ENCODE measurements at regions not wholly inside any gene's neighbourhood (a gene's known extent, or its start where the extent isn't known, plus 50 kb on each side); places are given as distances from the start of the nearest gene placed in this dataset.
"Not testable (repeated sequence)": the region's sequence is repeated elsewhere in the genome, so short reads cannot be mapped to it uniquely, and the experiment has no call there.

- TF ChIP-seq CTCF (conservative IDR thresholded peaks at IDR 0.05; ENCODE audit: low read depth, low read length): no peak
- H3K4me3 ChIP-seq (ENCODE audit: low read depth, low read length): no peak overlapping the region
- no peak for DNase-seq (ENCODE audit: low read depth)
Measured at GRCh38 chr7:108659261-108659660, 89.6 kb downstream of the DNAJB9 start.

DNA sequence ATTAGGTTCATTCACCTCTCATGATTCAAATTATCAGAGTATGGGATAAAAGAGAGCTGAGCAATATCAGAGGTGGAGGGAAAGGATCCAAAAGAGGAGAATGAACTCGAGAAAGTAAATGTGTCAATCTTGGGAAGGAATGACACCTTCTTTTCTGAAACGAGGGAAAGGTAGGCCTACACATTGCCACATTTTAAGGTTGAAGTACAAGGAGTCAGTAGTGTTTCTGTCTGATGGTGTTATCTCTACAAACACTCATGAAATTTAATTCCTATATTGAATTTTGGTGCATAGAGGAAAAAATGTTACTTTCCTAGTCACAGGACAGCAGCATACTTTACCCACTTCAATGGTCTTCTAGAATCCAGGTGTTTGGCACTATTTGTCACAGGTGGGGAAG, 90.2 kb downstream of the DNAJB9 start:
- no peak overlapping the region for H3K4me3 ChIP-seq (ENCODE audit: low read depth, low read length)
- TF ChIP-seq CTCF (conservative IDR thresholded peaks at IDR 0.05; ENCODE audit: low read depth, low read length): no peak
- no peak for DNase-seq (ENCODE audit: low read depth)

DNA sequence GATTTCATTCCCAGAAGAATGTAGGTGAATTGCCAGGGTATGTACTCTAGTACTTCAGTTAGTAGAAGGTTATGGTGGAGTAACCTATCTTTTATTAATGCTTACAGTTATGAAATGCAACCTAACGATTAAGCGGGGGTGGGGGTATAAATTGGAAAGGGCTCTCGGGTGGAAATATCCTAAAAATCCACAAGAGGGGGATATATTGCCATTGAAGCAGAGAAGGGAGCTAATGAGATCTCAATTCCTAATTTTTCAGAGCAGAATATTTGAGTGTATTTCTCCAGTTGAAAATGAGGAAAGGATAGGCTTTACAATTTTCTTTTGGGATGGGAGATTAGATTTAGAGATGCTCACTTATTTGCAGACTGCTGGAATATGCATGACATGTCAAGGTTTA, 90.8 kb downstream of the DNAJB9 start:
- TF ChIP-seq CTCF (conservative IDR thresholded peaks at IDR 0.05; ENCODE audit: low read depth, low read length): peak; percentile 48
- no peak for DNase-seq (ENCODE audit: low read depth)
- H3K4me3 ChIP-seq (ENCODE audit: low read depth, low read length): no peak overlapping the region

DNA sequence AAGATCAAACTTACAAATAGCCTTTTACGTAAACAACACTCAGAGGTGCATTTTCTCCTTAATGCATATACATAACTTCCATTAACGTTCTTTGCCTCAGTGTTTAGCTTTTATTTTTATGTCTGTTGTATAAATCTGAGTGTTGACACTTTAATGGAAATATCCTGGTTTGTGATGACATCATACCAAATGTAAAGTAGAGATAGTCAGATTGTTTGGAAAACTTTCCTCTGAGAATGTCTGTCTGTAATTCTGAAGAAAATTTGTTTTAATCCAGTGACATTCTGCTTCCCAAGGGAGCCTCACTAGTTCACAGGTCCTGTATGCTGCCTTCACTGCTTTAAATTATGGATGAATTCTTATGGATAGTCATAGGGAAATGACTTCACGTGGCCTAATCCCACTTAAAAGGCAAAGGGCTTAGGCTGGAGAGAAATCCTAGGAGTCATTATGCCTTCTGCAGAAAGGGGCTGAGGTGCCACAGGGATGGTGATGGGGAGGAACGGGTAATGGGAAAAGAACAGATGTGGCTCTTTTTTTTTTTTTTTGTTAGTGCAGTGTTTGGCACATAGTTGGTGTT, 93.2 kb downstream of the DNAJB9 start:
- no peak for TF ChIP-seq CTCF (conservative IDR thresholded peaks at IDR 0.05; ENCODE audit: low read depth, low read length)
- no peak for DNase-seq (ENCODE audit: low read depth)
- no peak overlapping the region for H3K4me3 ChIP-seq (ENCODE audit: low read depth, low read length)

DNA sequence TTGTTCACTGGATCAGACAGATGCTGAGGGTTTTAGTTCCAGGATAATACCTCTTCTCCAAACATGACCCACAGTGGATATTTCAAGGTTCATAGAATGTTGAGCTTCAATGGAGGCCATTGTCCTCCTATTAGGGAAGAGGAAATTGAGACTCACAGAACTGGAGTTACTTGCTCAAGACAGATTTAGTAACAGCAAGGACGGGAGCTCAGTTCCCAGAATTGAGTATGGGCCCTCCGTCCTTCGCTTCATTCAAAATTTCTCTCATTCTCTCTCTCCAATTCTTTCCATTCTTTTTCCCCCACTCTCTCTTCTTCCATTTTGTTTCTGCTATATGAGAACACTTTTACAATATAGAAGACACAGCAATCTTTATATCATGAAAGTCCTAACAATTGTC, 94.0 kb downstream of the DNAJB9 start:
- TF ChIP-seq CTCF (conservative IDR thresholded peaks at IDR 0.05; ENCODE audit: low read depth, low read length): no peak

GRCh38 chr7:108667216-108667615, 97.5 kb downstream of the DNAJB9 start:
- no peak overlapping the region for H3K4me3 ChIP-seq (ENCODE audit: low read depth, low read length)
- no peak for DNase-seq (ENCODE audit: low read depth)
- no peak for TF ChIP-seq CTCF (conservative IDR thresholded peaks at IDR 0.05; ENCODE audit: low read depth, low read length)

More for the DNA sequence above, 94.0 kb downstream of the DNAJB9 start:
- no peak for DNase-seq (ENCODE audit: low read depth)
- H3K4me3 ChIP-seq (ENCODE audit: low read depth, low read length): no peak overlapping the region

DNA sequence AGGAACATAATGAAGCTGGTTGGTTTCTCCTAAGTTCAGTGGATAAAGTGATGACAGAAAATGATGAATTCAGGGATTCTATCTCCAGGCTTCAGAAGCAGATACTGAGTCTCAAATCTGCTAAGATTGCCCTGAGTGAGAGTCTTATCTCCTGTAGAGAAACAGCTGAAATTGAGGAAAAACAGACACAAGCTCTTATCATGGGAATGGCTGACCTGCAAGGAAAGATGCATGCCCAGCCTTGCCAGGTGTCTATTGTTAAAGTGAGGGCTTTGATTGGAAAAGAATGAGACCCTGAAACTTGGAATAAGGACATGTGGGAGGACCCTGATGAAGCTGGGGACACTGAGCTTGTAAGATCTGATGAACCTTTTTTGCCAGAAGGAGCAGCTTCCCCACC, 100.3 kb downstream of the DNAJB9 start:
- TF ChIP-seq CTCF (conservative IDR thresholded peaks at IDR 0.05; ENCODE audit: low read depth, low read length): no peak
- H3K4me3 ChIP-seq (ENCODE audit: low read depth, low read length): no peak overlapping the region
- DNase-seq (ENCODE audit: low read depth): no peak

DNA sequence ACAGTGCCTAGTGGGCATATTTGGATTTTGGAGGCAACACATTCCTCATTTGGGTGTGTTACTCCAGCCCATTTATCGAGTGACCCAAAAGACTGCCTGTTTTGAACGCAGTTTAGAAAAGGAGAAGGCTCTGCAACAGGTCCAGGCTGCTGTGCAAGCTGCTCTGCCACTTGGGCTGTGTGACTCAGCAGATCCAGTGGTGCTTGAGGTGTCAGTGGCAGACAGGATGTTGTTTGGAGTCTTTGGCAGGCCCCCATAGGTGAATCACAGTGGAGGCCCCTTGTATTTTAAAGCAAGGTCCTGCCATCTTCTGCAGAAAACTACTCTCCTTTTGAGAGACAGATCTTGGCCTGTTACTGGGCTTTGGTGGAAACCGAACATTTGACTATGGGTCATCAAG, 104.0 kb downstream of the DNAJB9 start:
- not testable (repeated sequence) for DNase-seq (ENCODE audit: low read depth); H3K4me3 ChIP-seq (ENCODE audit: low read depth, low read length)
